Immature natural killer cell (primary cell): ENCODE measurements at regions not wholly inside any gene's neighbourhood (a gene's known extent, or its start where the extent isn't known, plus 50 kb on each side); places are given as distances from the start of the nearest gene placed in this dataset.

Experiments used
- DNase-seq, 3 donors: peaks; one replicate each; pipeline ENCODE4 v3.0.0; 2022; ENCODE audit warnings: mixed read lengths in 1 of 3
- H3K27ac Mint-ChIP-seq, 6 donors: one replicate each; pipeline ENCODE4 v1.8.0; 2020; ENCODE audit warnings: mixed read lengths in 6 of 6, mild to moderate bottlenecking in 5 of 6, inconsistent platforms in 4 of 6, moderate library complexity in 3 of 6
- H3K27me3 Mint-ChIP-seq, 3 donors: one replicate each; pipeline ENCODE4 v1.8.0; 2020 to 2021; ENCODE audit warnings: low read depth in 3 of 3, mild to moderate bottlenecking in 3 of 3, mixed read lengths in 3 of 3, moderate library complexity in 3 of 3, inconsistent platforms in 1 of 3
- H3K36me3 Mint-ChIP-seq, 3 donors: one replicate each; pipeline ENCODE4 v1.8.0; 2020; ENCODE audit warnings: mixed read lengths in 3 of 3, inconsistent platforms in 2 of 3, mild to moderate bottlenecking in 2 of 3
- H3K4me1 Mint-ChIP-seq, 2 donors: one replicate each; pipeline ENCODE4 v1.8.0; 2020; ENCODE audit warnings: inconsistent platforms in 2 of 2, mild to moderate bottlenecking in 2 of 2, mixed read lengths in 2 of 2, moderate library complexity in 1 of 2
- H3K4me3 Mint-ChIP-seq, 5 donors: one replicate each; pipeline ENCODE4 v1.8.0; 2020; ENCODE audit warnings: mild to moderate bottlenecking in 5 of 5, mixed read lengths in 5 of 5, inconsistent platforms in 3 of 5, moderate library complexity in 3 of 5
- H3K9me3 Mint-ChIP-seq, 6 donors: one replicate each; pipeline ENCODE4 v1.8.0; 2020; ENCODE audit warnings: mild to moderate bottlenecking in 6 of 6, mixed read lengths in 6 of 6, inconsistent platforms in 4 of 6, moderate library complexity in 3 of 6

DNA sequence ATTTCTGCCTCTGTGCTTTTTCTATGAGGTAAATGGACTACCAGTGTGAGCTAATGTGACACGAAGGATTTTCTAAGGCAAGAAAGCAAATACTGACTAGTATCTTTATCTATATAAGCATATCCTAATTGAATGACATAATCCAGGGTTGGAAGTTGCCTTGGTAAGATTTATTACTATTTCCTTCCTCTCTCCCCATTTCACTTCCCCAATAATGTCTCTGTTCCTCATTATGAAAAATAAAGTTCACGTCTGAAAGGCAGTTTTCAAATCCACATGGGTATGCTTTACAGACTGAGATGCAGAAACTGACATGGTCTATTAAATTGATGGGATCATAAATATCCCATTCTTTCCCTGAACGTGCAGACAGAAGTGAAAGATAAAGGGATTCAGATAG lies 86.0 kb downstream of the DTWD1 start:
- Mint-ChIP-seq H3K4me1 (no peaks in the 10 kb centered on the region), H3K27ac (no peak overlapping the region), H3K9me3 (peaks cover 10 to 31% (median 19%) of the 10 kb centered on the region in 6 donors), H3K36me3 (peaks cover 4 to 9% (median 5%) of the 10 kb centered on the region in 3 donors), H3K4me3 (no peak overlapping the region), H3K27me3 (no peaks in the 10 kb centered on the region)
- DNase-seq = peak in 1 of 3 donors; percentile 0

DNA sequence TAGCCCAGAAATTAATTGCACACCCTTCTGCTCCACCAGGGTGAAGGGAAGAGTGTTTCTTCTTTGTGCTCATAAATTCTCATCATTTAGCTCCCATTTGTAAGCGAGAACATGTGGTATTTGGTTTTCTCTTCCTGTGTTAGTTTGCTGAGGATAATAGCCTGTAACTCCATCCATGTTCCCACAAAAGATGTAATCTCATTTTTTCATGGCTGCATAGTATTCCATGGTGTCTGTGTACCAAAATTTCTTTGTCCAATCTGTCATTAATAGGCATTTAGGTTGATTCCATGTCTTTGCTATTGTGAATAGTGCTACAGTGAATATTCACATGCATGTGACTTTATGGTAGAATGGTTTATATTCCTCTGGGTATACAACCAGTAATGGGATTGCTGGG lies 86.8 kb downstream of the DTWD1 start:
- no peaks in the 10 kb centered on the region for H3K4me1 Mint-ChIP-seq
- no peak for DNase-seq
- no peak overlapping the region for H3K27ac Mint-ChIP-seq
- no peak overlapping the region for H3K4me3 Mint-ChIP-seq
- peaks cover 4 to 9% (median 5%) of the 10 kb centered on the region in 3 donors for H3K36me3 Mint-ChIP-seq
- peaks cover 10 to 36% (median 19%) of the 10 kb centered on the region in 6 donors for H3K9me3 Mint-ChIP-seq
- H3K27me3 Mint-ChIP-seq = no peaks in the 10 kb centered on the region

DNA sequence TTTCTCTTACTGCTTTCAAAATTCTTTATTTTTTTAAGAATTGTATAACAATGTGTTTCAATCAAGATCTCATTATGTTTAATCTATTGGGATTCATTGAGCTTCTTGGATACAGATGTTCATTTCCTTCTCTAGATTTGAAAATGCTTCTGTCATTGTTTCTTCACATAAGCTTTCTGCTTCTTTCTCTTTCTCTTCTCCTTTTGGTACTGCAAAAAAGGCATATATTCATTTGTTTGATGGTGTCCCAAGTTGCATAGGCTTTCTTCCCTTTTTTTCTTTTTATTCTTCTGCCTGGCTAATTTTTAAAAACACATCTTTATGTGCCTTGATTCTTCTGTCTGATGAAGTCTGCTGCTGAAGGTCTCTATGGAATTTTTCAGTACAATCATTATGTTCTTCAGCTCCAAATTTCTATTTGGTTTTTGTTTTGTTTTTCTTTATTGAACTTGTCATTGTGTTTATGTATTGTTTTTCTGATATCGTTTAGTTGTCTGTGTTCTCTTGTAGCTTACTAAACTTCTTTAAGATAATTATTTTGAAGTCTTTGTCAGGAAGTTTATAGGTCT lies 88.9 kb downstream of the DTWD1 start:
- peaks cover 4 to 9% (median 5%) of the 10 kb centered on the region in 3 donors for H3K36me3 Mint-ChIP-seq
- peaks cover 10 to 36% (median 19%) of the 10 kb centered on the region in 6 donors for H3K9me3 Mint-ChIP-seq
- H3K4me1 Mint-ChIP-seq = no peaks in the 10 kb centered on the region
- DNase-seq = no peak
- no peak overlapping the region for H3K27ac Mint-ChIP-seq
- no peaks in the 10 kb centered on the region for H3K27me3 Mint-ChIP-seq
- H3K4me3 Mint-ChIP-seq = no peak overlapping the region

DNA sequence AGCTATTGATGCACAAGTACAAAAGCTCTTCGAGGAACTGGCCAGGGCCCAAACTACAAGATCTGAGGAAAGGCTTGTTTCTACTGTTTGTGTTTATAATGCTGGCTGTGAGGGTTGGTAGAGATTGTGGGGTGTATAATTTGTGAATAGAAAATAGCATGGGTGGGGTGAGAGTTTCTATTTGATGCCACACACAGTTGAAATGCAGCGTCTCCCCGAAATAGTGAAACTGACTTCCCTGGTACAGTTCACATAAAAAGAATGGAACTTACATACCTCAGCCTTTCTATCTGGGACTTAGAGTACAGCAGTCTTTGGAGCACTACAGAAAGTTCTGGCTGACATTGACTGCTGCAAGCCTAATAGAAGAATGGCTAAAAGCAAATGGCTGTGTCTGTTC lies 91.3 kb downstream of the DTWD1 start:
- Mint-ChIP-seq H3K27ac (no peak overlapping the region), H3K27me3 (no peaks in the 10 kb centered on the region), H3K36me3 (peaks cover 4 to 9% (median 5%) of the 10 kb centered on the region in 3 donors), H3K9me3 (peaks cover 10 to 36% (median 19%) of the 10 kb centered on the region in 6 donors), H3K4me1 (peaks cover 0 to 7% of the 10 kb centered on the region in 2 donors), H3K4me3 (no peak overlapping the region)
- DNase-seq = no peak

DNA sequence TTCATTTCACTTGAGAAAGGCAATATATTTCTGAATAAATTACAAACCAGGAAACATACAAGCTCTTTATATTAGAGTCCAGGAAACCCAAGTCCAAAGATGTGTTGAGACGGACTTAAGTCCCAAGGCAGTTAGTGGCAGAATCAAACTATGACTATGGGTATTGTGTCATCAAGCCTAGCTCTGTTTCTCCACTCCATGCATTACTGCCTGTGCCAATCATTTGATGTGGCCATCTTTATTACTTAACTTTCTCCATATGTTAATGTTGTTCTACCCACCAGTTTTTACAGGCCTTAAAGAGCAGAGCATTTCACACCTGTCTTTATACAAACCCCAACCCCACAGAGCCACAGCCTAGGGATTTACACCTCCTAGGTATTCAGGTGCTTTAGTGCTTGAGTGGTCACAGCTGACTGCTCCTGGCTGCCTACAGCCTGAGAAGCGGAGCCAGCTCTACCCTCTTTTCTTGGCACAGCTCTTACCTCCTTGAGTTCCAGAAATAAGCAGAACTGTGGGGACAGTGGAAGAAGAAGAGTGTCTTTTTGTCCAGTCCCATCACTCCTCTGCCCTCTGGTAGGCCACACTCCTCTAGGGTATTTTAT lies 92.1 kb downstream of the DTWD1 start:
- Mint-ChIP-seq H3K27ac (no peak overlapping the region), H3K4me3 (no peak overlapping the region), H3K4me1 (peaks cover 0 to 7% of the 10 kb centered on the region in 2 donors), H3K9me3 (peaks cover 10 to 35% (median 18%) of the 10 kb centered on the region in 6 donors), H3K36me3 (peaks cover 4 to 9% (median 5%) of the 10 kb centered on the region in 3 donors), H3K27me3 (no peaks in the 10 kb centered on the region)
- no peak for DNase-seq

DNA sequence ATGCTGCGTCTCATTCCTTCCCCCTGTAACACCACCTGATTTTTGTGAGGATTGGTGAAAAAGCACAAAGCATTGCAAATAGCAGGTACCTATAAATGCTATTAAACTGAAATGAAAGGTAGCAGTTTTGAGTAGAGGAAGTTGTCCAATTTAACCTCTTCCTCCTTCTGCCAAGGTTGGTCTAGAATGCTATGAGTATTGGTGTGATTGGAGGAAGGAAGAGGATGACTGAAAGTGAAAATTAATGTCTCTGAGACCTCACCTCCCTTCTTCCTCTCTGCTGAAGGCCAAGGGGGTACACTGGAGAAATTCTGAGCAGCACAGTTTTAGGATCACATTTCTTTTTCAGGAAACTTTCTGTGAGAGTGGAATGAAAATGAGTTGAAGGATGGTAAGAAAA lies 94.4 kb downstream of the DTWD1 start:
- H3K4me1 Mint-ChIP-seq = peaks cover 0 to 7% of the 10 kb centered on the region in 2 donors
- peaks cover 4 to 14% (median 6%) of the 10 kb centered on the region in 6 donors for H3K9me3 Mint-ChIP-seq
- peaks cover 0 to 5% (median 5%) of the 10 kb centered on the region in 3 donors for H3K36me3 Mint-ChIP-seq
- no peaks in the 10 kb centered on the region for H3K27me3 Mint-ChIP-seq
- no peak for DNase-seq
- H3K4me3 Mint-ChIP-seq = no peak overlapping the region
- H3K27ac Mint-ChIP-seq = peak overlapping the region in 1 of 6 donors; percentile 26

DNA sequence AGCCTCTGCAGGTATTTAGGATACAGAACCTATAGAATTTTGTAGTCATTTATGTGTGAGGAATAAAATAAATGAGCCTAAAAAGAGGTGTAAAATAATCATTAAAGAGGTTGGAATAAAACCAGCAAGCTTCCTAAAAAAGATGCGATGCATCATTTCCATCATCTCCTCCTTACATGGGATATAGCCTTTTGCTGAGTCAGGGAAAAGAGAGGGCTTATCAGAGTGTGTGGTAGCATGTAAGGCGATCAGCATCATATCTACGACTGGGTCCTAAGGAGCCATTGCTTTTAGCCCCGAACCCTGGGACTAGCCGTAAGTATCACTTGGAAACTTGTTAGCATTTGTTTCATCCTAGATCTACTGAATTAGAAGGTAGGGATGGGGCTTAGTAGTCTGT lies 94.9 kb downstream of the DTWD1 start:
- H3K4me1 Mint-ChIP-seq = peaks cover 0 to 7% of the 10 kb centered on the region in 2 donors
- peaks cover 4 to 13% (median 6%) of the 10 kb centered on the region in 6 donors for H3K9me3 Mint-ChIP-seq
- H3K27ac Mint-ChIP-seq = no peak overlapping the region
- H3K36me3 Mint-ChIP-seq = peaks cover 0 to 5% (median 5%) of the 10 kb centered on the region in 3 donors
- no peak for DNase-seq
- H3K27me3 Mint-ChIP-seq = no peaks in the 10 kb centered on the region
- H3K4me3 Mint-ChIP-seq = no peak overlapping the region

DNA sequence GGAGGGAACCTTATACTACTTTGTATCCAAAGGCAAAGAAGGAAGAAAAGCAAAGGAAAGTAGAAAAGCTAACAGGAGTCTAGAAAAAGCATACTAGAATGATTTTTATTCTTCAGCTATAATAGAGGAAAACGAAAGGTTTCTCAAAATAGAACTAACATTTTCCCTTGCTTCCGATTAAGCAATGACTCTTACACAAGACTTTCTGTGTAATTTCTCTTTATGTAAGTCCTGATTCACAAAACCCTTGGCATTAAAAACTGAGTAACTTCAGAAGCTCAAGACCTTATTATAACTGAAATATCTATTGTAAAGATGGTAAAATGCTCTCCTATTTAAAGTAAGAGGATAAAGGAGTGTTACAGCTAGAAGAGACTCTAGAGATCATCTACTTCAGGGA lies 97.4 kb downstream of the DTWD1 start:
- H3K9me3 Mint-ChIP-seq = no peaks in the 10 kb centered on the region
- no peak overlapping the region for H3K27ac Mint-ChIP-seq
- DNase-seq = no peak
- no peaks in the 10 kb centered on the region for H3K27me3 Mint-ChIP-seq
- peaks cover 0 to 7% of the 10 kb centered on the region in 2 donors for H3K4me1 Mint-ChIP-seq
- no peak overlapping the region for H3K4me3 Mint-ChIP-seq
- H3K36me3 Mint-ChIP-seq = no peaks in the 10 kb centered on the region

DNA sequence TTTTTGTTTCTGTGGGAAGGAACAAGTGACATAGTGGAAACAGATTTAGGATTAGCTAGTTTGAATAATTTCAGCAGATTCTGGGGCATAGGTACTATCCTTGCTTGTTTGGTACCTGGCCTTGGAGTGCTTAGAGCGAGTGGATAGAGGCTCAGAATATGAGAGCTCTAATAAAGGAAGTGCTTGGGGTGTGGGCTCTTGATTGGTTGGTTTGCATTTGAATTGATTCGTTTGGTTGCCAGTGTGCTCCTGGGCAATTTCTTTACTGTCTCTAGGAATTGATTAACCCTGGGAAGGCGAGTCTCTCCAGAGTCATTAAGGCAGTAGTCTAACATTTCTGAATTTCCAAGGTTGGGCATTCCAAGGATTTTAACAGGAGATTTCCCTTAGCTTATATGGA lies 98.0 kb downstream of the DTWD1 start:
- no peak for DNase-seq
- no peaks in the 10 kb centered on the region for H3K27me3 Mint-ChIP-seq
- H3K9me3 Mint-ChIP-seq = no peaks in the 10 kb centered on the region
- peaks cover 0 to 7% of the 10 kb centered on the region in 2 donors for H3K4me1 Mint-ChIP-seq
- H3K36me3 Mint-ChIP-seq = no peaks in the 10 kb centered on the region
- no peak overlapping the region for H3K27ac Mint-ChIP-seq
- H3K4me3 Mint-ChIP-seq = no peak overlapping the region

DNA sequence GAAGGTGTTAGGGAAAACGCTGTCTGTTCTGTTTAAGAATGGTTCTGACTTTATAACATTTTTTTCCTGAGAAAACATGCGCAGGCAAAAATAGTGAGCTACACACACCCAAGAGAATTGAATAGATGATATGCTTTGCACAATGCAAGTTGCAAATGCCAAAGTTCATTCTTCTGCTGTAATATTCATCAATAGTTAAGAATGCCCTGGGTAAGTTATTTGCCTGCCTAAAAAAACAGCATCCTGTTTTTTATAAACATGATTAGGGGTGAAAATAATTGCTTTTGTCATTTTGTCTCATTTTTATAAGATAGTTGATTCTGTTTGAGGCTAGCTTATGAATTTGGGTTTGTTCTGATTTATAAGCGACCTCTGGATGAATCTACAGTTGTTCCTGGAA lies 99.4 kb downstream of the DTWD1 start:
- Mint-ChIP-seq H3K27me3 (peaks cover 0 to 2% (median 0%) of the 10 kb centered on the region in 3 donors), H3K4me1 (peaks cover 0 to 4% of the 10 kb centered on the region in 2 donors), H3K36me3 (no peaks in the 10 kb centered on the region), H3K9me3 (peaks cover 0 to 3% (median 0%) of the 10 kb centered on the region in 6 donors), H3K4me3 (no peak overlapping the region), H3K27ac (no peak overlapping the region)
- no peak for DNase-seq

DNA sequence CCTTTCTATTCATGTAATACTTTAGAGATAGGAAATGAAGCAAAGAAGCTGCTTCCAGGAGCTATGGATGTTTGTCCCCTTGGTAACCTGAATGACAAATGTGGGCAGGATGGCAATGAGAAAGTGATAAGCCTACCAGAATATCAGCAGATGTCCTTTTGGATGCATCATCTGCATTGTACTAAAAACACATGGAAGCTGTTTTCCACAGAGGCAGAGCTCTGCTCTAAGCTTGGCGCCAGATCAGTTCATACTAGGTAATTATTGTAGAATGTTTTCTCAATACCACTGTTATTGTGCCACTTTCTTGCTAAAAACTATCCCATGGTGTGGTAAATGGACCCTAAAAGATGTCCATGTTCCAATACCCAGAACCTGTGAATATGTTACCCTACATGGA lies 100.2 kb downstream of the DTWD1 start:
- peaks cover 0 to 2% (median 0%) of the 10 kb centered on the region in 3 donors for H3K27me3 Mint-ChIP-seq
- no peaks in the 10 kb centered on the region for H3K4me1 Mint-ChIP-seq
- H3K36me3 Mint-ChIP-seq = peaks cover 0 to 3% (median 0%) of the 10 kb centered on the region in 3 donors

DNA sequence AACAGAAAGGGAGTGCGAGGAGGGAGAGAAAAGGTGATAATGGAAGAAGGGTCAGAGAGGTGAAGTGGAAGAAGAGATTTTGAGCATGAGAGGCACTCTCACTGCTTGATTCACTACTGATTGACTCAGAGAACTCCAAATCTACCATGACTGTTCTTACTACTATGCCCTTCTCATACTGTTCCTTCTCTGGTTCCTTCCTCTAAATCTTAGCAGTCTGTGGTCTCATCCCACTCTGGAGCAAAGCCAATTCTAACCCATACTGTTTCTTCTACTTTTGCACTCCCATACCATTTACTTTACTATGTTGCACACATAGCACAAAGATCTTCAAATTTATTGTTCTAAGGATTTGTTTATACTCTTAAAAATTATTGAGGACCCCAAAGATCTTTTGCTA lies 100.8 kb downstream of the DTWD1 start:
- no peak overlapping the region for H3K27ac Mint-ChIP-seq
- DNase-seq = no peak
- peaks cover 0 to 8% (median 0%) of the 10 kb centered on the region in 3 donors for H3K36me3 Mint-ChIP-seq
- H3K4me1 Mint-ChIP-seq = no peaks in the 10 kb centered on the region
- H3K9me3 Mint-ChIP-seq = peaks cover 0 to 11% (median 6%) of the 10 kb centered on the region in 6 donors
- peaks cover 0 to 2% (median 0%) of the 10 kb centered on the region in 3 donors for H3K27me3 Mint-ChIP-seq
- no peak overlapping the region for H3K4me3 Mint-ChIP-seq

More for the DNA sequence above, 100.2 kb downstream of the DTWD1 start:
- Mint-ChIP-seq H3K27ac (no peak overlapping the region), H3K4me3 (no peak overlapping the region), H3K9me3 (peaks cover 0 to 6% (median 3%) of the 10 kb centered on the region in 6 donors)
- no peak for DNase-seq

DNA sequence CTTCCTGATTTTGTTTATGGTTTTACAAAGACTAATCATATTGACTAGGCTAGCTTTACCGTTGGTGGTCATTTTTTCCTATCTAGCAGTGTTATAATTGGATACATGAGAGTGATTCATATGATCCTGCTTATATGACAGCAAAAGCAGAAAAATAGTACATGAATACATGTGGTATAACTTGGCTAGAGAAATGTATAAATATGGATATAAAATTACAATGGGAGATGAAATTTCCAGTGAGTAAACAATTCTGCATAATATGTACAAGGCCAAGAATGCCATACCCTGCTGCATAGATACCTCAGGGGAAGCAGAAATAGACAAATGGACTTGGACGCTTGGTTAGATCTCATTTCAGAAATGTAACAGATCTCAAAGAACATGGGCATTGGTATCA lies 103.1 kb downstream of the DTWD1 start:
- H3K36me3 Mint-ChIP-seq = peaks cover 0 to 8% (median 0%) of the 10 kb centered on the region in 3 donors
- H3K9me3 Mint-ChIP-seq = peaks cover 0 to 22% (median 8%) of the 10 kb centered on the region in 6 donors
- H3K4me1 Mint-ChIP-seq = no peaks in the 10 kb centered on the region
- no peak overlapping the region for H3K4me3 Mint-ChIP-seq
- H3K27me3 Mint-ChIP-seq = peaks cover 0 to 2% (median 0%) of the 10 kb centered on the region in 3 donors
- no peak overlapping the region for H3K27ac Mint-ChIP-seq
- no peak for DNase-seq

DNA sequence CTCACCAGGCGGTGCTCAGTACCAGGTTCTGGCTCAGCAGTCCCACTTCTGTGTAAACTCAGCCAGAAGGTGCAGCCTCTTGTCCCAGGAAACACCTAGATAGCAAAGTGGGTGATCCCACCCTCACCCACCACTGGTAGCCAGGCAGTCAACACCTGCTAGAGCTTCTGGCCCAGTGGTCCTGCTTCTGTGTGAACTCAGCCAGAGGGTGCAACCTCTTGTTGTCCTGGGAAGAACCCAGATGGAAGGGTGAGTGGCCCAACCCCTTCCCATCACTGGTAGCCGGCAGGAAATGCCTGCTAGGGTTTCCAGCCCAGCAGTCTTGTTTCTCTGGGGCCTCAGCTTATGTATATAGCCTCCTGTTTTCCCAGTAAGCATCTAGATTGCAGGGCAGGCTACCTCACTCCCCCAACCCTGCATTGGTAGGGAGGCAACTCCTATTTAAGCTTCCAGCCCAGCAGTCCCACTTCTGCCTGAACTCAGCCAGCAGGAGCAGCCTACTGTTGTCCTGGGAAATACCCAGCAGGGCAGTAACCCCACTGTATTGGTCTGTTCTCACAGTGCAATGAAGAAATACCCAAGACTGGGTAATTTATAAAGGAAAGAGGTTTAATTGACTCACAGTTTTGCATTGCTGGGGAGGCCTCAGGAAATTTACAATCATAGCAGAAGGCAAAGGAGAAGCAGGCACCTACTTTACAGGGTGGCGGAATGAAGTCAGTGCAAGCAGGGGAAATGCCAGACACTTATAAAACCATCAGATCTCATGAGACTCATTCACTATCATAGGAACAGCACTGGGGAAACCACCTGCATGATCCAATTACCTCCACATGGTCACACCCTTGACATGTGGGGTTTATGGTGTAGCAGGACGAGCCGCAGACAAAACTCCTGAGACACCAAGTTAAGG lies 110.6 kb downstream of the DTWD1 start:
- Mint-ChIP-seq H3K27me3 (peaks cover 2 to 4% (median 4%) of the 10 kb centered on the region in 3 donors), H3K27ac (no peak overlapping the region), H3K4me1 (no peaks in the 10 kb centered on the region), H3K9me3 (peaks cover 0 to 13% (median 2%) of the 10 kb centered on the region in 6 donors), H3K36me3 (peaks cover 0 to 2% (median 0%) of the 10 kb centered on the region in 3 donors), H3K4me3 (no peak overlapping the region)
- DNase-seq = no peak
